HepG2 (cell line): ENCODE measurements at regions not wholly inside any gene's neighbourhood (a gene's known extent, or its start where the extent isn't known, plus 50 kb on each side); places are given as distances from the start of the nearest gene placed in this dataset.

ENCODE experiments used
- ATAC-seq: fragments of 200-7000 bp; cut with Tn5 transposase; 3 replicates; pipeline ENCODE4 v1.9.1; 2020; ENCODE audit warnings: mild to moderate bottlenecking, moderate library complexity
- BruUV-seq: library from RNA; stranded (reverse); fragments of 400-500 nt; replicated peaks from 2 replicates; lab custom pipeline; 2021; lab: Mats Ljungman, UMichigan
- CTCF ChIA-PET: fragments of 300-600 bp; formaldehyde crosslinking; extraction: SDS; loops from one replicate; lab custom pipeline; 2021; ENCODE audit warnings: low total read pairs, inconsistent platforms, low intra/inter-chr PET ratio; lab: Yijun Ruan, JAX
- POLR2A ChIA-PET: fragments of 350-600 bp; sonication (Branson Sonifier 250); formaldehyde crosslinking; loops from one replicate; lab custom pipeline; 2020; ENCODE audit warnings: antibody characterized with exemption, inconsistent platforms; lab: Yijun Ruan, JAX
- DNase-seq: peaks from one replicate; pipeline ENCODE4 v3.0.0-alpha.2; 2015; ENCODE audit warnings: low spot score
- FAIRE-seq: peaks from 3 replicates; lab custom pipeline; 2011; peaks lifted over from hg19 to GRCh38; lab: Jason Lieb, UNC
- H2AFZ ChIP-seq: one replicate; pipeline ENCODE4 v1.6.1; 2011; ENCODE audit warnings: low read length, inconsistent platforms
- H3K27ac ChIP-seq: fragments of 300-600 bp; 3 replicates; pipeline ENCODE4 v1.8.0; 2011; ENCODE audit warnings: mixed run types, mild to moderate bottlenecking, mixed read lengths, low read length, inconsistent platforms; ENCODE audit not compliant: insufficient read depth; ENCODE audit errors: extremely low read length
- H3K27me3 ChIP-seq, 2 experiments: fragments of 200-600 bp in 1 of 2; 2 replicates in 1 of 2; 3 replicates in 1 of 2; pipeline versions ENCODE4 v1.6.0 to v1.8.0; 2011; ENCODE audit warnings: low read length in 2 of 2, mild to moderate bottlenecking in 2 of 2, moderate library complexity in 2 of 2, inconsistent platforms in 1 of 2; ENCODE audit not compliant: insufficient read depth in 2 of 2, control insufficient read depth in 1 of 2
- H3K36me3 ChIP-seq, 2 experiments: fragments of 200-600 bp in 1 of 2; replicated peaks in 1 of 2; 2 replicates in 1 of 2; 3 replicates in 1 of 2; pipeline versions ENCODE4 v1.5.1 to v1.8.0; 2011; ENCODE audit warnings: low read length in 2 of 2, inconsistent platforms in 1 of 2; ENCODE audit not compliant: insufficient read depth in 2 of 2, control insufficient read depth in 1 of 2
- H3K4me1 ChIP-seq: 2 replicates; pipeline ENCODE4 v1.5.1; 2012; ENCODE audit warnings: low read length, inconsistent platforms; ENCODE audit not compliant: insufficient read depth
- H3K4me2 ChIP-seq: 2 replicates; pipeline ENCODE4 v1.6.0; 2011; ENCODE audit warnings: low read depth, low read length, inconsistent platforms
- H3K4me3 ChIP-seq, 3 experiments: fragments of 200-600 bp in 1 of 3; sonication (generic), shearing (Covaris generic) in 1 of 3; replicated peaks in 1 of 3; 2 replicates each; pipeline ENCODE4 v1.5.1; 2011 to 2016; ENCODE audit warnings: low read length in 3 of 3, inconsistent platforms in 2 of 3, low read depth in 2 of 3, mild to moderate bottlenecking in 2 of 3, control low read depth in 1 of 3, mixed read lengths in 1 of 3; ENCODE audit not compliant: insufficient read depth in 1 of 3
- H3K79me2 ChIP-seq: one replicate; pipeline ENCODE4 v1.6.1; 2011; ENCODE audit warnings: low read length, inconsistent platforms; ENCODE audit not compliant: insufficient read depth
- H3K9ac ChIP-seq: 2 replicates; pipeline ENCODE4 v1.6.0; 2011; ENCODE audit warnings: mild to moderate bottlenecking, low read depth, low read length, inconsistent platforms; ENCODE audit not compliant: insufficient read depth
- H3K9me3 ChIP-seq: 2 replicates; pipeline ENCODE4 v1.5.1; 2012; ENCODE audit warnings: mild to moderate bottlenecking, low read length
- H4K20me1 ChIP-seq: 2 replicates; pipeline ENCODE4 v1.6.0; 2011; ENCODE audit warnings: inconsistent platforms, mild to moderate bottlenecking, low read length, moderate library complexity; ENCODE audit not compliant: insufficient read depth
- GLI4 ChIP-seq: sonication (generic); formaldehyde crosslinking; IDR thresholded peaks from 2 replicates; pipeline ENCODE4 v1.5.1; 2020; ENCODE audit warnings: missing genetic modification reagents, mild to moderate bottlenecking, moderate library complexity, borderline replicate concordance
- NFIC ChIP-seq: IDR thresholded peaks from 2 replicates; pipeline ENCODE4 v1.6.1; 2012; ENCODE audit warnings: mild to moderate bottlenecking, low read length, inconsistent platforms
- SCMH1 ChIP-seq: sonication (generic); formaldehyde crosslinking; IDR thresholded peaks from 2 replicates; pipeline ENCODE4 v1.9.0; 2021; ENCODE audit warnings: missing genetic modification reagents, mild to moderate bottlenecking, borderline replicate concordance
- SOX13 ChIP-seq, 3 experiments: fragments of 450-650 bp in 1 of 3; sonication (generic) in 1 of 3; formaldehyde crosslinking in 1 of 3; IDR thresholded peaks in 2 of 3; conservative IDR thresholded peaks in 1 of 3; 2 replicates each; pipeline versions ENCODE4 v1.5.0 to v1.6.1; 2016 to 2020; ENCODE audit warnings: antibody characterized with exemption in 1 of 3, mild to moderate bottlenecking in 1 of 3, missing compliant biosample characterization in 1 of 3, missing genetic modification reagents in 1 of 3, moderate library complexity in 1 of 3
- ZBTB1 ChIP-seq: sonication (generic); formaldehyde crosslinking; IDR thresholded peaks from 2 replicates; pipeline ENCODE4 v1.4.0; 2020; ENCODE audit warnings: missing genetic modification reagents, borderline replicate concordance
- ZNF496 ChIP-seq: sonication (generic); formaldehyde crosslinking; IDR thresholded peaks from 2 replicates; pipeline ENCODE4 v1.8.1; 2023; ENCODE audit warnings: mild to moderate bottlenecking, moderate library complexity, missing genetic modification reagents; ENCODE audit not compliant: insufficient replicate concordance
- ZNF562 ChIP-seq: sonication (generic); formaldehyde crosslinking; IDR thresholded peaks from 2 replicates; pipeline ENCODE4 v1.8.0; 2022; ENCODE audit warnings: missing genetic modification reagents, borderline replicate concordance
- WGBS: methylation state at CpG from one replicate; pipeline ENCODE4 v1.1.6; 2017; ENCODE audit warnings: low lambda C conversion rate; 5-methylcytosine and 5-hydroxymethylcytosine counted together
- in situ Hi-C: cut with HindIII; loops from 2 replicates; pipeline ENCODE4 v1.10.0; 2017; ENCODE audit warnings: low pct_unique_long_range_greater_than_20kb; ENCODE audit not compliant: extremely low pct_ligation_motif_present
- intact Hi-C: fragments of 100-400 bp; cut with micrococcal nuclease; formaldehyde crosslinking; loops from one replicate; pipeline ENCODE4 v1.10.0; 2022; ENCODE audit not compliant: unreplicated experiment
- TF ChIP-seq, protein P1 (sequence below): IDR thresholded peaks from 2 replicates; pipeline ENCODE4 v1.6.1; 2018; ENCODE audit warnings: missing genetic modification reagents
- TF ChIP-seq, protein P2 (sequence below): fragments of 450-650 bp; IDR thresholded peaks from 2 replicates; pipeline ENCODE4 v1.6.1; 2016

DNA sequence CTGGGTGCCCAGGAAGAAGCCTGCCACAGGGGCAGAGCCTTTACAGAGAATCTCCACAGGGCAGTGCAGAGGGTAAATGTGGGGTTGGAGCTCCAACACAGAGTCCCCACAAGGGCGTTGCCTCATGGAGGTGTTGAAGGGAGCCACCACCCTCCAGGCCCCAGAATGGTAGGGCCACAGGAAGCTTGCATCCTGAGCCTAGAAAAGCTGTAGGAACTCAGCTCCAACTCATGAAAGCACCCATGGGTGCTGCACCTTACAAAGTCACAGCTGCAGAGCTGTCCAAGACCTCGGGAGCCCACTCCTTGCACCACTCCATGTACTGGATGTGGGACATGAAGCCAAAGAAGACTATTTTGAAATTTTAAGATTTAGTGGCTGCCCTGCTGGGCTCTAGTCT, 73.3 kb upstream of the KCNH8 start:
- no peaks in the 10 kb centered on the region for H3K27me3 ChIP-seq
- no TSS peak for BruUV-seq
- no peaks in the 10 kb centered on the region for H3K9me3 ChIP-seq
- FAIRE-seq (no peak), ATAC-seq (no peak), DNase-seq (no peak)
- no peak overlapping the region for H3K4me2 ChIP-seq
- intact Hi-C loops (no loop called here), in situ Hi-C loops (no loop called here)
- TF ChIP-seq SOX13 (IDR thresholded peaks at IDR 0.05) (no peak), SOX13 (CRISPR knock-in tag; conservative IDR thresholded peaks at IDR 0.05 in 1 of 2, IDR thresholded peaks at IDR 0.05 in 1 of 2) (no peak), ZBTB1 (CRISPR knock-in tag) (no peak), NFIC (no peak), GLI4 (CRISPR knock-in tag) (no peak), SCMH1 (no peak), ZNF562 (CRISPR knock-in tag) (no peak), ZNF496 (CRISPR knock-in tag) (no peak)
- TF ChIP-seq, protein P1, sequence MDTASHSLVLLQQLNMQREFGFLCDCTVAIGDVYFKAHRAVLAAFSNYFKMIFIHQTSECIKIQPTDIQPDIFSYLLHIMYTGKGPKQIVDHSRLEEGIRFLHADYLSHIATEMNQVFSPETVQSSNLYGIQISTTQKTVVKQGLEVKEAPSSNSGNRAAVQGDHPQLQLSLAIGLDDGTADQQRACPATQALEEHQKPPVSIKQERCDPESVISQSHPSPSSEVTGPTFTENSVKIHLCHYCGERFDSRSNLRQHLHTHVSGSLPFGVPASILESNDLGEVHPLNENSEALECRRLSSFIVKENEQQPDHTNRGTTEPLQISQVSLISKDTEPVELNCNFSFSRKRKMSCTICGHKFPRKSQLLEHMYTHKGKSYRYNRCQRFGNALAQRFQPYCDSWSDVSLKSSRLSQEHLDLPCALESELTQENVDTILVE (CRISPR knock-in tag) = no peak
- TF ChIP-seq, protein P2, sequence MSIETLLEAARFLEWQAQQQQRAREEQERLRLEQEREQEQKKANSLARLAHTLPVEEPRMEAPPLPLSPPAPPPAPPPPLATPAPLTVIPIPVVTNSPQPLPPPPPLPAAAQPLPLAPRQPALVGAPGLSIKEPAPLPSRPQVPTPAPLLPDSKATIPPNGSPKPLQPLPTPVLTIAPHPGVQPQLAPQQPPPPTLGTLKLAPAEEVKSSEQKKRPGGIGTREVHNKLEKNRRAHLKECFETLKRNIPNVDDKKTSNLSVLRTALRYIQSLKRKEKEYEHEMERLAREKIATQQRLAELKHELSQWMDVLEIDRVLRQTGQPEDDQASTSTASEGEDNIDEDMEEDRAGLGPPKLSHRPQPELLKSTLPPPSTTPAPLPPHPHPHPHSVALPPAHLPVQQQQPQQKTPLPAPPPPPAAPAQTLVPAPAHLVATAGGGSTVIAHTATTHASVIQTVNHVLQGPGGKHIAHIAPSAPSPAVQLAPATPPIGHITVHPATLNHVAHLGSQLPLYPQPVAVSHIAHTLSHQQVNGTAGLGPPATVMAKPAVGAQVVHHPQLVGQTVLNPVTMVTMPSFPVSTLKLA = no peak
- H4K20me1 ChIP-seq = no peaks in the 10 kb centered on the region
- H3K27ac ChIP-seq = no peak overlapping the region
- H3K4me1 ChIP-seq = no peaks in the 10 kb centered on the region
- no peak overlapping the region for H3K9ac ChIP-seq
- WGBS = 0% methylated on average over 1 of the region's 2 CpGs
- H3K36me3 ChIP-seq = no peaks in the 10 kb centered on the region
- no peak overlapping the region for H3K4me3 ChIP-seq
- no peak overlapping the region for H2AFZ ChIP-seq
- ChIA-PET CTCF (no interaction called here), POLR2A (no interaction called here)
- H3K79me2 ChIP-seq = no peaks in the 10 kb centered on the region
